Body of pancreas (tissue), 4 donors: ENCODE measurements at regions not wholly inside any gene's neighbourhood (a gene's known extent, or its start where the extent isn't known, plus 50 kb on each side); places are given as distances from the start of the nearest gene placed in this dataset.
"Not testable (repeated sequence)": the region's sequence is repeated elsewhere in the genome, so short reads cannot be mapped to it uniquely, and the experiment has no call there.

Experiments used
- ATAC-seq: fragments of 150-250 bp; one replicate; pipeline ENCODE4 v1.9.1; 2016
- DNase-seq, 4 donors: peaks; one replicate each; pipeline ENCODE4 v3.0.0-alpha.2; 2019
- H3K27ac ChIP-seq, 4 donors: fragments of 200-600 bp; sonication (generic); 1 replicate in 3 of 4; 2 replicates in 1 of 4; pipeline versions ENCODE4 v1.5.1 to v1.6.1; 2016 to 2019; ENCODE audit warnings: mild to moderate bottlenecking in 1 of 4, mixed read lengths in 1 of 4, moderate library complexity in 1 of 4
- H3K27me3 ChIP-seq, 2 donors: fragments of 200-600 bp; sonication (generic); one replicate each; pipeline ENCODE4 v1.6.0; 2016; ENCODE audit warnings: mild to moderate bottlenecking in 1 of 2
- H3K36me3 ChIP-seq, 2 donors: fragments of 200-600 bp; sonication (generic); replicated peaks in 1 of 2; 2 replicates each; pipeline ENCODE4 v1.5.1; 2016; ENCODE audit warnings: low read depth in 2 of 2; ENCODE audit not compliant: insufficient read depth in 1 of 2
- H3K4me1 ChIP-seq: fragments of 200-600 bp; sonication (generic); one replicate; pipeline ENCODE4 v1.6.0; 2016
- H3K4me3 ChIP-seq, 2 donors: fragments of 200-600 bp; sonication (generic); 1 replicate in 1 of 2; 2 replicates in 1 of 2; pipeline ENCODE4 v1.5.1; 2016 to 2019
- H3K9me3 ChIP-seq, 3 donors: fragments of 200-600 bp; sonication (generic); 1 replicate in 2 of 3; 2 replicates in 1 of 3; pipeline ENCODE4 v1.5.1; 2016
- CTCF ChIP-seq, 7 experiments: fragments of 450-650 bp in 4 of 7; fragments of 200-600 bp in 3 of 7; sonication (generic) in 3 of 7; IDR thresholded peaks; one replicate each; pipeline ENCODE4 v1.5.1; 2016 to 2019; ENCODE audit warnings: antibody characterized with exemption in 7 of 7
- POLR2A ChIP-seq, 3 donors: fragments of 450-650 bp; IDR thresholded peaks; one replicate each; pipeline ENCODE4 v1.6.1; 2016; ENCODE audit warnings: antibody characterized with exemption in 3 of 3, mild to moderate bottlenecking in 2 of 3
- WGBS, 2 donors: methylation state at CpG; one replicate each; pipeline ENCODE4 v1.1.5; 2017; 5-methylcytosine and 5-hydroxymethylcytosine counted together
- intact Hi-C: fragments of 100-400 bp; cut with DNase I; formaldehyde crosslinking; loops from one replicate; pipeline ENCODE4 v1.15.1; 2023

- DNase-seq (no peak), ATAC-seq (no peak)
- H3K4me3 ChIP-seq = no peak overlapping the region
- H3K9me3 ChIP-seq = no peaks in the 10 kb centered on the region
- no peaks in the 10 kb centered on the region for H3K27me3 ChIP-seq
- H3K27ac ChIP-seq = no peak overlapping the region
- WGBS, 2 donors = 84 to 87% methylated on average over 6 of the region's 6 CpGs
- no peaks in the 10 kb centered on the region for H3K36me3 ChIP-seq
- peaks cover under 1% of the 10 kb centered on the region for H3K4me1 ChIP-seq
- intact Hi-C loops = no loop called here
- no peak for TF ChIP-seq CTCF (IDR thresholded peaks at IDR 0.05)
- no peak for TF ChIP-seq POLR2A (IDR thresholded peaks at IDR 0.05)
Observed at GRCh38 chr6:167690931-167691330, 135.8 kb upstream of the AFDN start.

- Histone ChIP-seq H3K4me1 (no peaks in the 10 kb centered on the region), H3K27ac (no peak overlapping the region), H3K4me3 (no peak overlapping the region), H3K27me3 (no peaks in the 10 kb centered on the region), H3K36me3 (no peaks in the 10 kb centered on the region), H3K9me3 (no peaks in the 10 kb centered on the region)
- DNase-seq (no peak), ATAC-seq (no peak)
- TF ChIP-seq POLR2A (IDR thresholded peaks at IDR 0.05) (no peak), CTCF (IDR thresholded peaks at IDR 0.05) (no peak)
- WGBS, 2 donors = 91% methylated on average over 13 of the region's 13 CpGs
- intact Hi-C loops = no loop called here
Observed at GRCh38 chr6:167691533-167692312, 135.0 kb upstream of the AFDN start.

GRCh38 chr6:167693478-167693877, 133.2 kb upstream of the AFDN start:
- ATAC-seq, H3K36me3 ChIP-seq, DNase-seq, intact Hi-C loops, H3K27ac ChIP-seq, H3K9me3 ChIP-seq, H3K27me3 ChIP-seq, H3K4me3 ChIP-seq, H3K4me1 ChIP-seq: not testable (repeated sequence)
- WGBS, 2 donors = 89 to 92% methylated on average over 8 of the region's 8 CpGs

GRCh38 chr6:167695831-167696230, 130.9 kb upstream of the AFDN start:
- no peak overlapping the region for H3K4me3 ChIP-seq
- TF ChIP-seq POLR2A (IDR thresholded peaks at IDR 0.05) (no peak), CTCF (IDR thresholded peaks at IDR 0.05) (no peak)
- H3K36me3 ChIP-seq = no peaks in the 10 kb centered on the region
- WGBS, 2 donors = 89% methylated on average over 13 of the region's 13 CpGs
- ATAC-seq (no peak), DNase-seq (no peak)
- no peaks in the 10 kb centered on the region for H3K4me1 ChIP-seq
- intact Hi-C loops = no loop called here
- no peaks in the 10 kb centered on the region for H3K9me3 ChIP-seq
- no peaks in the 10 kb centered on the region for H3K27me3 ChIP-seq
- no peak overlapping the region for H3K27ac ChIP-seq

GRCh38 chr6:167696296-167696695, 130.4 kb upstream of the AFDN start:
- TF ChIP-seq CTCF (IDR thresholded peaks at IDR 0.05) (no peak), POLR2A (IDR thresholded peaks at IDR 0.05) (no peak)
- intact Hi-C loops = no loop called here
- no peak overlapping the region for H3K27ac ChIP-seq
- ATAC-seq = no peak
- H3K27me3 ChIP-seq = no peaks in the 10 kb centered on the region
- 81 to 86% methylated on average over 6 of the region's 6 CpGs for WGBS, 2 donors
- no peaks in the 10 kb centered on the region for H3K4me1 ChIP-seq
- H3K4me3 ChIP-seq = no peak overlapping the region
- no peaks in the 10 kb centered on the region for H3K9me3 ChIP-seq
- DNase-seq = no peak
- no peaks in the 10 kb centered on the region for H3K36me3 ChIP-seq
